MM.1S (cell line): ENCODE measurements at regions not wholly inside any gene's neighbourhood (a gene's known extent, or its start where the extent isn't known, plus 50 kb on each side); places are given as distances from the start of the nearest gene placed in this dataset.

Experiments used
- DNase-seq: peaks from one replicate; pipeline ENCODE4 v3.0.0-alpha.2; 2015
- H2AFZ ChIP-seq: fragments of 300-600 bp; sonication (generic); 2 replicates; pipeline ENCODE4 v1.6.0; 2016; ENCODE audit warnings: antibody characterized with exemption, low read length
- H3F3A ChIP-seq: fragments of 300-600 bp; sonication (generic); 2 replicates; pipeline ENCODE4 v1.6.1; 2016; ENCODE audit warnings: mild to moderate bottlenecking, antibody characterized with exemption, low read length, moderate library complexity, mixed read lengths; ENCODE audit not compliant: insufficient read depth
- H3K27ac ChIP-seq: fragments of 300-600 bp; sonication (generic); 2 replicates; pipeline ENCODE4 v1.5.1; 2016; ENCODE audit warnings: mild to moderate bottlenecking, low read length
- H3K27me3 ChIP-seq: fragments of 300-600 bp; sonication (generic); replicated peaks from 2 replicates; pipeline ENCODE4 v1.6.0; 2016; ENCODE audit warnings: low read length; ENCODE audit not compliant: insufficient read depth
- H3K36me3 ChIP-seq: fragments of 300-600 bp; sonication (generic); replicated peaks from 2 replicates; pipeline ENCODE4 v1.6.1; 2016; ENCODE audit warnings: mild to moderate bottlenecking, low read length, mixed read lengths; ENCODE audit not compliant: insufficient read depth
- H3K4me1 ChIP-seq: fragments of 300-600 bp; sonication (generic); 2 replicates; pipeline ENCODE4 v1.6.1; 2016; ENCODE audit warnings: low read length, mixed read lengths
- H3K4me2 ChIP-seq: fragments of 300-600 bp; sonication (generic); 2 replicates; pipeline ENCODE4 v1.6.0; 2016; ENCODE audit warnings: low read depth, low read length
- H3K4me3 ChIP-seq: fragments of 300-600 bp; sonication (generic); 2 replicates; pipeline ENCODE4 v1.5.1; 2016; ENCODE audit warnings: low read length, mixed read lengths
- H3K79me2 ChIP-seq: fragments of 300-600 bp; sonication (generic); 2 replicates; pipeline ENCODE4 v1.6.1; 2016; ENCODE audit warnings: mixed run types, low read length, mixed read lengths
- H3K9ac ChIP-seq: fragments of 300-600 bp; sonication (generic); 2 replicates; pipeline ENCODE4 v1.6.1; 2016; ENCODE audit warnings: low read length, mixed read lengths
- H3K9me2 ChIP-seq: fragments of 300-600 bp; sonication (generic); replicated peaks from 2 replicates; pipeline ENCODE4 v1.6.1; 2016; ENCODE audit warnings: mild to moderate bottlenecking, low read length, mixed read lengths; ENCODE audit not compliant: insufficient read depth
- H3K9me3 ChIP-seq: fragments of 300-600 bp; sonication (generic); replicated peaks from 2 replicates; pipeline ENCODE4 v1.6.1; 2016; ENCODE audit warnings: mild to moderate bottlenecking, low read length, mixed read lengths; ENCODE audit not compliant: insufficient read depth
- H4K20me1 ChIP-seq: fragments of 300-600 bp; sonication (generic); 2 replicates; pipeline ENCODE4 v1.6.1; 2016; ENCODE audit warnings: mild to moderate bottlenecking, low read length, moderate library complexity, mixed read lengths; ENCODE audit not compliant: insufficient read depth
- EZH2 ChIP-seq: fragments of 300-600 bp; sonication (generic); optimal IDR thresholded peaks from 2 replicates; pipeline ENCODE3; 2017; ENCODE audit warnings: low read depth, mild to moderate bottlenecking, antibody characterized with exemption, low read length, mixed read lengths
- EZH2phosphoT487 ChIP-seq: fragments of 300-600 bp; sonication (generic); IDR thresholded peaks from 2 replicates; pipeline ENCODE4 v1.6.1; 2018; ENCODE audit warnings: antibody characterized with exemption, low read length
- TF ChIP-seq, protein P1 (sequence below): fragments of 300-600 bp; sonication (generic); IDR thresholded peaks from 2 replicates; pipeline ENCODE4 v1.5.1; 2016; ENCODE audit warnings: antibody characterized with exemption, low read length, mixed read lengths

DNA sequence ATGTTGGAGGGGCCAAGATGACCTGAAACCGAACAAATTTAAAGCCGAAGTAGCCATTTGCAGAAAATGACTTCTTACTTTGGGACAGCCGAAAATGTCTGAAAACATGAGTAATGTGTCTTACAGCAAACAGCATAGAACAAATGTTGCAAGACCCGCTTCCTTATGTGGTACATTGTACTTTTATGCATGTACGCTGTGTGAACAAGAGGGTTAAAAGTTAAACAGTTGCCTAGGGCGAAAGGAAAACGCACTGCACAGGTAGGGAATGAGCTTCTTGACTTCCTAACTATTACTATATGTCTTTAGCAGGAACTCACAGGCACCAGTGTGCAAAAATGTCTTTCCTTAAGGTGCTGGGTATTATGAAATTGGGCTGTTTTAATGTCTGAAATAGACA lies 303.5 kb upstream of the MGMT start:
- DNase-seq = no peak

DNA sequence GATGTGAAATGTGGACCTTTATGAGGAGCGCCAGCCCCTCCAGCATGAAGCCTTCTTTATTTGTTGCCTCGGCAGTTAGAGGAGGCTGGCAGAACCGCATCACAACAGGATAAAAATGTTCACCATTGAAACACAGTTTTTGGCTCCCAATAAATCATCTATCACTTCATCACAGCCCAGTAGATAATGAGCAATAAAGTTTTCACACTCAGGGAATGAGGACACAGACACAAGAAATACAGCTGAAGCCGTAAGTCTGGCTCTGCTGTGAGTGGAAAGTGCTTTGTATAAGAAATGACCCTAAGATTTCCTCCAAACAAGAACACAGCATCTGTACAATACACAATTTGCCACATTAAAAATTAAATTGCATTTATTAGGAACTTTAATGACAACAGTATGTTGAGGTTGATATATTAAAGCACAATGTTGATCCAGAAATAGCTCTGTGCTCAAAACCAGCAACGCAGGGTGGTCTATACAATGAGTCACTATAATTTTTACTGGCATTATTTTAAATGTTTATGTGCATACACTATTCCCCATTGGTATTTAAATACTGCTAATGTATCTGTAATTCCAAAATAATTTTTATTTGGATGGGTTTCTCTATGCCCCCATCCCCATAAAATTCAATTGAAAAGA lies 301.8 kb upstream of the MGMT start:
- Histone ChIP-seq H3F3A (no peaks in the 10 kb centered on the region), H3K79me2 (no peaks in the 10 kb centered on the region), H3K27me3 (no peaks in the 10 kb centered on the region), H3K27ac (no peak overlapping the region), H3K4me2 (no peak overlapping the region), H3K4me3 (no peak overlapping the region), H3K9ac (no peak overlapping the region), H3K36me3 (no peaks in the 10 kb centered on the region), H2AFZ (no peak overlapping the region), H3K9me3 (no peaks in the 10 kb centered on the region), H3K9me2 (no peaks in the 10 kb centered on the region), H3K4me1 (peaks cover 3% of the 10 kb centered on the region; the same call in 1 of the 2 replicates), H4K20me1 (no peaks in the 10 kb centered on the region)
- no peak for DNase-seq
- TF ChIP-seq EZH2 (no peak), EZH2phosphoT487 (no peak)
- TF ChIP-seq, protein P1, sequence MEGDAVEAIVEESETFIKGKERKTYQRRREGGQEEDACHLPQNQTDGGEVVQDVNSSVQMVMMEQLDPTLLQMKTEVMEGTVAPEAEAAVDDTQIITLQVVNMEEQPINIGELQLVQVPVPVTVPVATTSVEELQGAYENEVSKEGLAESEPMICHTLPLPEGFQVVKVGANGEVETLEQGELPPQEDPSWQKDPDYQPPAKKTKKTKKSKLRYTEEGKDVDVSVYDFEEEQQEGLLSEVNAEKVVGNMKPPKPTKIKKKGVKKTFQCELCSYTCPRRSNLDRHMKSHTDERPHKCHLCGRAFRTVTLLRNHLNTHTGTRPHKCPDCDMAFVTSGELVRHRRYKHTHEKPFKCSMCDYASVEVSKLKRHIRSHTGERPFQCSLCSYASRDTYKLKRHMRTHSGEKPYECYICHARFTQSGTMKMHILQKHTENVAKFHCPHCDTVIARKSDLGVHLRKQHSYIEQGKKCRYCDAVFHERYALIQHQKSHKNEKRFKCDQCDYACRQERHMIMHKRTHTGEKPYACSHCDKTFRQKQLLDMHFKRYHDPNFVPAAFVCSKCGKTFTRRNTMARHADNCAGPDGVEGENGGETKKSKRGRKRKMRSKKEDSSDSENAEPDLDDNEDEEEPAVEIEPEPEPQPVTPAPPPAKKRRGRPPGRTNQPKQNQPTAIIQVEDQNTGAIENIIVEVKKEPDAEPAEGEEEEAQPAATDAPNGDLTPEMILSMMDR = no peak

More for the DNA sequence above, 303.5 kb upstream of the MGMT start:
- Histone ChIP-seq H3K4me3 (no peak overlapping the region), H3K9me2 (no peaks in the 10 kb centered on the region), H3K4me2 (no peak overlapping the region), H3K27ac (no peak overlapping the region), H2AFZ (no peak overlapping the region), H3K9me3 (no peaks in the 10 kb centered on the region), H3K4me1 (peaks cover 3% of the 10 kb centered on the region; the same call in 1 of the 2 replicates), H3K9ac (no peak overlapping the region), H3K36me3 (no peaks in the 10 kb centered on the region), H3K27me3 (no peaks in the 10 kb centered on the region), H4K20me1 (no peaks in the 10 kb centered on the region), H3F3A (no peaks in the 10 kb centered on the region), H3K79me2 (no peaks in the 10 kb centered on the region)
- TF ChIP-seq EZH2 = no peak
- TF ChIP-seq, protein P1 = no peak
- TF ChIP-seq EZH2phosphoT487 = no peak

DNA sequence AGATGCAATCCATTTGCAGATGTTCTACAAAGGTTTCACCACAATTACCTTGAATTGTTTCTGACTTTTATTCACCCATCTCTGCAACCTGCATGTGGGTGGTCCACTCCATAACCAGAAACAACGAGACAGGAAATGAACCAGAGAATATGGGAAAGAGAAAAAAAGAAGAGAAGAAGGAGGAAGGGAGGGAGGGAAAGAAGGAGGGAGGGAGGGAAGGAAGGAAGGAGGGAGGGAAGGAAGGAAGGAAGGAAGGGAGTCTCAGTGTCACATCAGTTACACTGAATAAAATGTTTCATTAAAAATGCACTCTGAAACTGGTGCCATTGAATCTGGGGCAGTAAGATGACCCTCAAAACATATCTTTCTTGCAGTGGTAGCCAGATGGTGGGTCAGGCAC lies 301.3 kb upstream of the MGMT start:
- H2AFZ ChIP-seq = no peak overlapping the region
- H3K27me3 ChIP-seq = no peaks in the 10 kb centered on the region
- H4K20me1 ChIP-seq = no peaks in the 10 kb centered on the region
- no peaks in the 10 kb centered on the region for H3K9me2 ChIP-seq
- no peak for DNase-seq
- H3K4me3 ChIP-seq = no peak overlapping the region
- peaks cover 2% of the 10 kb centered on the region; the same call in 1 of the 2 replicates for H3K4me1 ChIP-seq
- H3K4me2 ChIP-seq = no peak overlapping the region
- TF ChIP-seq, protein P1 = no peak
- TF ChIP-seq EZH2 (no peak), EZH2phosphoT487 (no peak)
- H3F3A ChIP-seq = no peaks in the 10 kb centered on the region
- H3K9me3 ChIP-seq = no peaks in the 10 kb centered on the region
- no peaks in the 10 kb centered on the region for H3K79me2 ChIP-seq
- H3K9ac ChIP-seq = no peak overlapping the region
- no peaks in the 10 kb centered on the region for H3K36me3 ChIP-seq
- no peak overlapping the region for H3K27ac ChIP-seq
